M059J (cell line): ENCODE measurements at regions not wholly inside any gene's neighbourhood (a gene's known extent, or its start where the extent isn't known, plus 50 kb on each side); places are given as distances from the start of the nearest gene placed in this dataset.

Experiments used
- DNase-seq: peaks from one replicate; pipeline ENCODE4 v3.0.0-alpha.2; 2012; ENCODE audit warnings: low read depth

GRCh38 chr14:37985826-37986470, 221.8 kb upstream of the SSTR1 start:
- peak; percentile 24 for DNase-seq

- peak; percentile 26 for DNase-seq
Observed at GRCh38 chr14:37988472-37988871, 219.2 kb upstream of the SSTR1 start.

- DNase-seq: no peak
Observed at GRCh38 chr14:37991027-37991426, 216.7 kb upstream of the SSTR1 start.

- DNase-seq: no peak
Observed at GRCh38 chr14:37992499-37992898, 215.2 kb upstream of the SSTR1 start.

GRCh38 chr14:37994846-37995372, 212.8 kb upstream of the SSTR1 start:
- DNase-seq: no peak

- DNase-seq: no peak
Observed at GRCh38 chr14:37997017-37997416, 210.7 kb upstream of the SSTR1 start.

GRCh38 chr14:38000340-38000739, 207.4 kb upstream of the SSTR1 start:
- DNase-seq: no peak

- DNase-seq: no peak
Observed at GRCh38 chr14:38001501-38001900, 206.2 kb upstream of the SSTR1 start.

- no peak for DNase-seq
Observed at GRCh38 chr14:38003746-38004609, 203.7 kb upstream of the SSTR1 start.

GRCh38 chr14:38004610-38004879, 203.2 kb upstream of the SSTR1 start:
- DNase-seq: no peak

- DNase-seq: peak; percentile 13
Observed at GRCh38 chr14:38011156-38011555, 196.5 kb upstream of the SSTR1 start.

GRCh38 chr14:38012056-38012455, 195.6 kb upstream of the SSTR1 start:
- DNase-seq: no peak

GRCh38 chr14:38016497-38016896, 191.2 kb upstream of the SSTR1 start:
- no peak for DNase-seq

- DNase-seq: no peak
Observed at GRCh38 chr14:38021861-38022260, 185.8 kb upstream of the SSTR1 start.

GRCh38 chr14:38022775-38023174, 184.9 kb upstream of the SSTR1 start:
- no peak for DNase-seq

- no peak for DNase-seq
Observed at GRCh38 chr14:38038171-38038570, 169.5 kb upstream of the SSTR1 start.

- no peak for DNase-seq
Observed at GRCh38 chr14:38038986-38039385, 168.7 kb upstream of the SSTR1 start.

GRCh38 chr14:38039496-38039895, 168.2 kb upstream of the SSTR1 start:
- peak; percentile 13 for DNase-seq

- no peak for DNase-seq
Observed at GRCh38 chr14:38040411-38040810, 167.3 kb upstream of the SSTR1 start.

- peak; percentile 75 for DNase-seq
Observed at GRCh38 chr14:38042322-38042721, 165.4 kb upstream of the SSTR1 start.

GRCh38 chr14:38044710-38045109, 163.0 kb upstream of the SSTR1 start:
- no peak for DNase-seq

- no peak for DNase-seq
Observed at GRCh38 chr14:38045461-38045860, 162.2 kb upstream of the SSTR1 start.

- no peak for DNase-seq
Observed at GRCh38 chr14:38046160-38046559, 161.5 kb upstream of the SSTR1 start.
